UCSD-AML1 (cell line): ENCODE measurements at regions not wholly inside any gene's neighbourhood (a gene's known extent, or its start where the extent isn't known, plus 50 kb on each side); places are given as distances from the start of the nearest gene placed in this dataset.

Experiments used
- DNase-seq: peaks from one replicate; lab custom pipeline; 2025; ENCODE audit not compliant: unreplicated experiment; lab: John Stamatoyannopoulos, UW

DNA sequence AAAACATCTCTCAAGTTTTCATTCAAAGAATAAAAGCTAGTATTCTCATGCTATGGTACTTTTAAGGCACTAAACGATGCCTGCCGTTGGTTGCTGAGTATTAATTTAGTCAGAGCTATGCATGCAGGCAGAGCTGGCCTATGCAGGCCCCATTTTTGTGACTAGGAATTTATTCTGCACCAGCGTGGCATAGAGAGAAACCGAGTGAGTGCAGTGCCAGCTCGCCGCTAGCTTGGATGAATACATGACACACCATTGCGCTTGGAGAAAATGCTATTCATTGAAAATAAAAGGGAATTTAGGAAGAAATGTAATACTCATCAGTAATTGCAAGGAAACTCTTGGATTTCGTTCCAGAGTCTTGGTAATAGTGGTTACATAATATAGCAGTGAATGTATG lies 231.6 kb upstream of the RBFOX1 start:
- DNase-seq, result no peak

DNA sequence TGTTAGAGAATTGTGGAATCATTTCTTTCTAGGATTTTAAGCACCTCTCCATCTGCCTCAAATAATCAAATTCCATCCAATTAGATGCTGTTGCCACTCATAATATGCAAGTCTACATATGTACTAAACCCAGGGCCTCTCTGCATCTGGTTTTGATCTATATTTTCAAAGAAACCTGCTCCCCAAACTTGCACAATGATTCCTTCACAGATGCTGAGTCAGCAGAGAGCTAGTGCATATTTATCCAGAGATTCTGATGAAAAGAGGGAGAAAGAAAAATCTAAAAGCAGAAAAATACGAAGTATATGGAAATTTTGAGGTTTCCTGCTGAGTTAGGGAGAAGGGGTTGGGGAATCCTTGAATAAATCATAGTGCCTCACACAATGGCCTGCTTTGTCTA lies 235.1 kb upstream of the RBFOX1 start:
- DNase-seq, result no peak

DNA sequence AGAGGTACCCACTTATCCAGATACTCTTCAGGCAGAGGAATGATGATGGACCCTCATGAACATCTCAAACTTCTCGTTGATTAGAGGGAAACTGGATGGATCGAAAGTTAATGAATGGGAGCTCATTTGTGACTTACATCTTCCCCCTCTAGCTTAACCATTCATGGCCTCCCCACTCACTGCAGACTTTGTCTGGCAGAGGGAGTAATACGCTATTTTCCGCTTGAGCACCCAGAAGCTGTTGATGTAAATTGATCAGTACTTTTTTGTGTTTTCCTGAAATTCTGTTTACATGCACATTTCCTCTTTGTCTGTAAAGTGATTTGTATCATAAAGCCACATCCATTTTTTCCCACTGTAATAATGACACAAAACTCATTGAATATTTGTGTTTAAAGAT lies 239.1 kb upstream of the RBFOX1 start:
- no peak for DNase-seq

DNA sequence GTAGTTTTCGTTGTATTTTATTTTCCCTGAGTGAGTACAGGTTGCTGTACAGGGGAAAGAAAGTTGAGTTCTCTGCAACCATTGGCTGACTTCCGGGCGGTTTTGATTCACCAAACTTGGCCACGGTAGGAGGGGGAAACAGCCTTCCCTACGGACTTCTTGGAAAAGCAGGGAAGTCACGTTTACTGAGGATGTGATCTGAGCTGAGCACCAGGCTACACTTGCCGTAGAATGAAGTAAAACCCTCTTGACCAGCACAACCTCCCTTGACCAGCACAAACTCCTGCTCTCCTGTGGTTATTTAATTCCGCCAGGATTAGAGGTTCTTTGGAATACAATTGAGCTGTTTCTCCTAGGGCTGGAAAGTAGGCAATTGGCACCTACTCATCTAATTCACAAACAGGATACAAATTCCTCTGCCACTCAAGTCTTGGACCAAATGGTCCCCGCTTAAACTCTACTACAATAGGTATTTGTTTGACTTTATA lies 242.0 kb upstream of the RBFOX1 start:
- DNase-seq, result no peak

DNA sequence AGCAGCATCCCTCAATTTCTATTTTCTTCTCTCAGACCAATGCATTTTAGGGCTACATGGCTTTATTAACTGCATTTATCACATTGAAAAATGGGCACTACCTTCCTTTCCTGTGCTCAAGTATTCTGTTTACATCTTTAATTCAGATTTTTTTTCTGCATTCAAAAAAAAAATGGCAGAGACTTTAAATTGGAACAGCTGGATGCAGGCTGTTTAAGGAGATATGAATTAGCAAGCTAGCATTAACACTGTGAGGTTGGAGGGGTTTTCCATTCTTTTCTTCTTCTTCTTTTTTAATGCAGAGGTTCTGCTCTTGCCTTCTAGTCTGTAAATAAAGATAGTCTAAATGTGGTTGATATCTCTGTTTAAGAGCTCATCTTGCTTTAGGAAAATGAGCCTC lies 242.9 kb upstream of the RBFOX1 start:
- no peak for DNase-seq

DNA sequence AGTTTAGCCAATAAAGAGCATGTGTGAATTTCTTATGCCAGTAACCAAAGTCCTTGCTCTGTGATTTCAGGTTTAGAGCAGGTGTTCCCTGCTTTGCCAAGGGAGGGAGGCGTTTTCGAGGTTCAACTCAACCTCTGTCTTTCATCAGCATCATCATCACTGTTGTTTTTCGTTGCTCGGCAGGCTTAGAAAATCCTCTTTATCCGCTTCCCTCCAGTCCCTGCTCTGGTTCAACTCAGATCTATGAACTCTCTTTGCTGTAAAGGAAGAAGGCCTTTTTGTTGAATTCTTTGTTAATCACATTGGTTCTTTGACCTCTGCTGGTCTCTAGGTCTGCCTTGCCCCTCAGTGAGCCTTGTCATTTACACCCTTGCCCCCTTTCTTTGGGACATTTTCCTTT lies 243.9 kb upstream of the RBFOX1 start:
- DNase-seq, result no peak

DNA sequence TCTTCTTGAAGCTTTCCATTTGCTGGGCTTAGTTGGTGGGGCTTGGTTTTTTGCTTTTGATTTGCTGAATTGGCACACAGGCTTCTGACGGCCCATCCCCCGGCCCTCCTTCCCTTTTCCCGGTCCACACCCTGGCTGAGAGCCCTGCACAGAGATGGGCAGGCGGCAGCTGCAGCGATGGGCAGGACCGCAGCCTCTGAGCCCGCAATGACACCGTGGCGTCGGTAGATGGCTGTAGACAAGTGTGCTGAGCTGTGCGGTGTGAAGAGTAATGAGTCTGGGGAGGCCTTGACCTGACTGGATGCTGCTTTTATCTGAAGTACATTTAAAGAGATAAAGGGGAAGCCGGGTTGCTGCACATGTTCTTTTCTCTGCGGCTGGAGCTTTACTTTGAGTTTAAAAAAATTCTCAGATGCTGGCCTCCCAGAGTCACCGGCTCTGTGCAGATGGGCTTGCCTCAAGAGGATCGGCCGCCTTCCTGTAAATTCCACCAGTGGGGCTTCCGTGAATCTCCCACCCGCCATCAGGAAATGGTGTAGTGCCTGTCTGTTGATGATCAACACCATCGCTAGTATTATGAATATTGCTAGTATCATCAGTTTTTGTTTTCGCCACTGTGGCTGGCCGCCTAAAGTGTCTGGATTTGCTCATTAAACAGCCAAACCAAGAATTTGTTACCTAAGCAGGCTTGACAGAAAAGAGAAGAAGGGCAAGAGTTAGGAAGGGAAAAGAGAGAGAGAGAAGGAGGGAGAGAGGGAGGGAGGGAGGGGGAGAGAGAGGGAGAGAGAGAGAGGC lies 245.6 kb upstream of the RBFOX1 start:
- DNase-seq, result peak; percentile 16

DNA sequence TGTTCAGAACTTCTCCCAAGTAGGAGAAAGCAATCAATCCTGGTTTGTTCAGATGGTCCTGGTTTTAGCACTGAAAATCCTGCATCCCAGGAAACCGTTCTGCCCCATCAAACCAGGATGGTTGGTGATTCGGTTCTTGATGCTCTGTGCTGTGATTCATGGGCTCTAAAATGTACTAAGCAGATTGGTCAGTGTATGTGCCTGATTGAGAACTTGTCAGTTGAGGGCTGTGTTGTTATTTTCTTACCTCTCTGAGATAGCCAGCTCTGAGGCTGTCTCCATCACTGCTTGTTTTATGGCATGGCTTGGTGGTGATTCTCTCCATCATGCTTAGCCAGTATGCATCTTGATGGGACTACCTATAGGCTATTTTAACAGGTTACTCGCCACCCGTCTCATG lies 246.9 kb upstream of the RBFOX1 start:
- no peak for DNase-seq

DNA sequence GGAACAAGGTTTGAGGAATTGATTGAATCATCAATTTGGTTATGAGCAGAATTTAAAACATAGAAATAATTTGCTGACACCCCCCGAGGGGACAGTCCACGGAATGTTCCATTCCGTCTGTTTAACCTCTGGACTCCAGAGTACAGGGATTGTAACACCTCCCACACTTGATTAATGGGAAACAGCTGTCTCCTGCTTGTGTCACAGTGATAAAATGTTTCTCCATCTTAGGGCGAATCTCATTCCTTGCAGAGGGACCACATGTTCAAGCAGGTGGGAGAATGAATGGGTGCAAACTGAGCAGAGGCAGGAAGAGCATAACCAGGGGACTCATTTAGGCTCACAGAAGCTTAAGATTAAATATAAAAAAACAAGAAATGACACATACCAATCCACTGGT lies 249.5 kb upstream of the RBFOX1 start:
- DNase-seq, result no peak

DNA sequence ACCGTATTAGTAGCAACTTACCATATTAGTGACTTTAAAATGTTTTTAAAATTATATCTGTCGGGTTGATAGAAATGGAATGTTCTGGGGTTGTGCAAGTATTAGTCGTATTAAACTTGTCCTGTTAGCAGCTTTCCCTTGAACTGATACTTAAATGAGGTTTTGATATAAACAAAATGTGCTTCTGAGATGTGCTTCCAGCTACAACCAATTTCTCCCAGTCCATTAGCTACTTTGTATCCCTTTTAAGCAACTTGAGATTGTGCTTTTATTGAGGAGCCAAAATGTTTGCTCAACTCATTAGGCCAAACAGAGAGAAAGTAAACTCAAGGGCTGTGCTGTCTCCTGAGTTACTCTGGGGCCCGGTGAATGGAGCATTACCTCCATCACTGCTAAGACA lies 255.0 kb upstream of the RBFOX1 start:
- no peak for DNase-seq

DNA sequence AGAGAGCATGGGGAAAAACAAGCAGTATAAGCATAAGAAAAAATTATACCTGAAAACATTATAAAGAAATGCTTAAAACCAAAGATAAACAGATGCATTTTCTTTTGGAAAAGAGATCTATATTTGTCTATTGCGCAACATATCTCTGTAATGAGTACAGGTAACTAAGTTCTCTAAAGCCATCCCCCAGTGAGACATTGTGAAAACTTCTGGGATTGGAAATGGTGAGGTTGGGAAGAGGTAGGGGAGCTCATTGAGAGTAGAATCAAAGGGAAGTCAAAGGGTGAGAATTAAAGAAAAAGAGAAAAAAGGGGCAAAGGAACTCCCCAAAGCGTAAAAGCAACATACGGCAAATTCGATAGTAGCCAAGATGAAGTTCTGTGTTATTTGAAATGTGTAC lies 257.9 kb upstream of the RBFOX1 start:
- no peak for DNase-seq

DNA sequence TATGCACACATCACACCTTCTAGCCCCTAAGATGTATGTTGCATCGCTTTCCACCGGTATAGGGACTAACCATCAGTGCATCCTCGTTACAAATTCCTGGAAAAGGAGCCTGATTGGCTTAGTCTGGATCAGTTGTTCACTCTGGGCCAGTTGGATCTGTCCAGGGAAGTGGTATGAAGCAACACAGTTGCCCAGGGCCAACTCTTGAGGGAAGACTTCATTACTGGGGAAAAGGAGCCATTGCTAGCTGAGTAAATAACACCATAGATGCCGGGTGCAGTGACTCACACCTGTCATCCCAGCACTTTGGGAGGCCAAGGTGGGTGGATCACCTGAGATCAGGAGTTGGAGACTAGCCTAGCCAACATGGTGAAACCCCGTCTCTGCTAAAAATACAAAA lies 275.2 kb upstream of the RBFOX1 start:
- no peak for DNase-seq

DNA sequence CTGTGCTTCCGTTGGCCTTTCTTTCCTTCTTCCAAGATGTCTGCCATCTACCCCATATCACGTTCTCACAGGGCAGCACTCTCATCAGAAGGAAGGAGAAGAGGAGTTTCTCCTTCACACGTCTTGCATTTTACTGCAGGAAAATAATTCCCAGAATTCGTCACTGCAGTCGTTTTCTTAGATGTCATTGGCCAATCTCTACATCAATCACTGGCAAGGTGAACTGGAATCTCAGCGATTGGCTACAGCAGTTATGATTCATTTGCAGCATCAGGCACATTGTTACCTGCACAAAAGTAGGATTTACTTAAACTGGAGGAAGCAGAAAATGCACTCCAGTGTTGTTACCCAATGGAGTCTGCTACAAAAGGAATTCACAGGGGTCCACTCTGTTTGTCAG lies 277.2 kb upstream of the RBFOX1 start:
- no peak for DNase-seq

DNA sequence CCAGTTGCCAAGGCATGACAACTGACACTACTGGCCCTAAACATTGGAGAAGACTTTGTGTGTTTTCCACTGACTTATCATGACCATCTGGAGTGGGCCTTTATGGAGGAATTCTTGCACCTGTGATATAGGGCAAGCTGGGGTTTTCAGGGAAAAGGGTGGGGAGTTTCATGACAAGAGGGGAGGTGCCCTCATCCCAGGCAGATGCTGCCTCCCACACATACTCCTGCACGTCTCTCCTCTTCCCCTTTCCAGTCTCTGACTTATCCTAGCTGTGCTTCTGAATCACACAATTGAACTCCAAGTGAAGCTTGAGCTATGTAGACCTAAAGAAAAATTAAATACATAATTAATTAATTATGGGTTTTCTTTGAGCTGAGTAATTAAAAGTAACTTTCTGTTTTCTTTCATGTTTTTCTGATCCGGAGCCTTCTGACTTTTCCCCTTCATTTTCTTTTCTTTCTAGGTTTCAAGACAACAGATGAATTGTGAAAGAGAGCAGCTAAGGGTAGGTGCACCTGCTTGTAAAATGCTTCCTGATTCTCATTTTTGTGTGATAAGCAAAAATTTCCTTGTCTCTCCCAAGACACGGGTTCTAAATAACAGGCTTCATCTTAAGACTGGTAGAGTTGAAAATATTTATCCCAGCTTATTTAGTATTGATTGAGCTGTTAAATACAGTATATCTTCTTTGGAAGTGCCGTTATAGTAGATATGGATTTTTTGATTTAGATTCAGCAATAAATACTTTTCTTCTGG lies 280.9 kb upstream of the RBFOX1 start:
- DNase-seq, result no peak

DNA sequence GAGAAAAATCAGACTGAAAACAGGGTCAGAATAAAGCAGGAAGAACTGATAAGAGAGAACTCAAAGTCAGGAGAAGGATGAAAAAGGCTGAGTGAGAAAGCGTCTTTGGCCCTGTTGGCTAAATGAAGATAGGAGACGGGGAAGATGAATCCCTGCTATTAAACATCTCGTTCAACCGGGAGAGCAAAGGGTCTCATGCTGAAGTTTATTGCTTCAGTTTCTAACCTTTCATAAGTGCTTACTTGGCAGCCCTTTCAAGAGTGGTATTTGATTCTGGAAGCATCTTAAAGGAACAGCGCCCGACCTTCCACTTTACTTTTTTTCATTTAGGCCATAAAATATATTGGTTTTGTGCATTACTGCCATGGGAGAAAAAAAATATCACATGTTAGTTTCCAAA lies 288.3 kb upstream of the RBFOX1 start:
- DNase-seq, result no peak

DNA sequence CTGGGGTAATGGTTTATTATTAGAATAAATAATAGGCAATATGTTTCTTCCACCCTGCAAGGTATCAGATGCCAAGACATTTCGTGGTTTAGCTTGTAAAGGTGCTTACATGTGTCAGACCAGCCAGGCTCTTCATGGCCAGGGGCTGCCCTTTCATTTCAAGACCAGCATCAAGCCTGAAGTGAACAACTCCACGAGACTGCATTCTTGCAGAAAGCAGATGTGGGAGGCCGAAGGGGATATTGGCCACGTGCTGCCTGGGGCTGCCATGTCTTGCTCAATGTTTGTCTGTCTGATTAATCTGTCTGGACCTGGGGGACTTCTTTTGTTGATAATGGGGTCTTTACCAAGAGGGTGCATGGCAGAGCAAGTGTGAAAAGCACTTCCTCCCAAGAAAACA lies 294.2 kb upstream of the RBFOX1 start:
- no peak for DNase-seq

DNA sequence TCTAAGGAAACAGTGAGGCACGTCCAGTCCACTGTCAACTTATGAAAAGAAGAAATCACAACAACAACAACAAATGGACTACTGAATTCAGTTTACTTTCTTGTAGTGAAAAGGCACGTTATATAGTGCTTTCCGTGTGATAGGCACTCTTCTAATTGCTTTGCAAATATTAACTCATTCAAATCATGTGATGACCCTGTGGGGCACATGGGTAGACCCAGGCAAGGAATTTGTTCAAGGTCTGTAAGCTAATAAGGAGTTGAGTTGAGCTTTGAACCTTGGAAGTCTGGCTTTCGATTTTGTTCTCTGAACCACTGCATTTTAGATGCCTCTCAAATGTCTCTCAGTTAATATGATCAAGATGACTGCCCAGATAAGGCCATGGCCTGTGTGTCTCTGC lies 295.1 kb upstream of the RBFOX1 start:
- no peak for DNase-seq

DNA sequence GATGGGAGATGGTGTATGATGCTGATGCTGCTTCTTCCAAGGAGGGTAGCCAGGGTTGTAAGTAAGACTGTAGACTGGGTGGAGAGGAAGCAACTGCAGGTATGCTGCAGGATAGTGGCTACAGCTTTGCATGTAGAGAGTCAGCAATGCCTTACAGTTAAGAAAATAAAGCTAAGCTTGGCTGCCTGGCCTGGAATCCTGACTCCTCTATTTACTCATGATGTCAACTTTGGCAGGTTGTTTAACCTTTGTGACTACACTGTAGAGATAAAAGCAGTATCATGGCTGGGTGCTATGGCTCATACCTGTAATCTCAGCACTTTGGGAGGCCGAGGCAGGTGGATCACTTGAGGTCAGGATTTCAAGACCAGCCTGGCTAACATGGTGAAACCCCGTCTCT lies 301.6 kb upstream of the RBFOX1 start:
- DNase-seq, result no peak

DNA sequence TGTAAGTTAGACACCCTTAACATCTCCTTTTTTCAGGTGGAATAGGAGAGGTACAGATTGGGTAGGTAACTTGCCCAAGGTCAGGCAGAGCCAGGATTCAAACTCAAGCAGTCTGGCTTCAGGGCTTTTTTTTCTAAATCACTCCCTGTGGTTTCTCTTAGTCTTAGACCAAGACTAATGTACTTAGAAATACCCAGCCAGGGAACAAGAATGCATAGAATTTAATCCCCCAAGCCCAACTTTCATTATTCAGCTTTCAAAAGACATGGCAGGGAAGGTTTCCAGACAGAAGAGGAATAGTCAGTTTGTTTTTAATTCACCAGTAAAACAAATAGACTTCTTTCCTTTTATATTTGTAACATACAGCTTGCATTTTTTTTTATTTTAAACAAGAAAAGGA lies 305.2 kb upstream of the RBFOX1 start:
- no peak for DNase-seq

DNA sequence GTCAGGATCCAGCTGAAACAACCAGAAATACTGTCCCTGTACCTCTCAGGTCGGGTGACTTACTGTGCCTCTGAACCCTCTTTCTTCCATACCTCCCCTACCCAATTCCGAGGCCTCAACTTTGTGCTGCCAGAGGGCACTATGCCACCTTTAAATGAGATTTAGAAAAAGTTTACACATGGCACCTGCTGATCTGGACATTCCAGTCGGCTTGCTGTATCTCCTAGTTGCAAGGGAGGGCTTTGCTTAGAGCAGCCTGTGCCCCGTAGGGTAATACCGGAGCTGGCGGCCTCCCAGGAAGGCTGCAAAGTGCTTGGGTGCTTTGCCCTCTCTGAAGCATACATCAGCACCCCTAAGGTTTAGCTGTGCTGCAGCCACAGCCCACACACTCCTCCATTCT lies 306.0 kb upstream of the RBFOX1 start:
- DNase-seq, result no peak

DNA sequence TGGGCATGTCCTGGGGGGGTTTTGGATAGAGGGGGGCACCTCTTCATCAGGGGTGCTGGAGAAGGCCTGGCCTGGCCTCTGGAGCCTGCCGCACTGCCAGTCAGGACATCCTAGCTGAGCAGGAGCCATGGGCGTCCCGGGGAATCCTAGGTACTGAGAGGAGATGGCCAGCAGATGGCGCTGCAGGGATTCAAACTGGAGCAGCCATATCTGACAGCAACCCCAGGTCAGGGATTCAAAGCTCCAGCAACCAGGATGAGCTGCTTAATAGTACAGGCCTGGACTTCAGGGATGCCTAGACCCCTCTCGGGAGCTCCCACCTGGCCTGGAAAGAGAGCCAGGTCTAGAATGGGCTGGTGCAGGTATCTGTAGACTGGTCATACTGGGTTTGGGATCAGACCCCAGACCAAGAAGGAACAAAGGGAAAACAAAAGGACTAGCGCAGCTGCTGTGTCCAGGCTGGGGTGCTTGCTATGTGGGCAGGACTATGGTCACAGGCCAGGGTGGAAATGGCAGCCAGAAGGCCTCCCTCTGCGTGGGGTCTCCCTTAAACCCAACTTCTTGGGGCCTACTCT lies 306.9 kb upstream of the RBFOX1 start:
- DNase-seq, result peak; percentile 70

DNA sequence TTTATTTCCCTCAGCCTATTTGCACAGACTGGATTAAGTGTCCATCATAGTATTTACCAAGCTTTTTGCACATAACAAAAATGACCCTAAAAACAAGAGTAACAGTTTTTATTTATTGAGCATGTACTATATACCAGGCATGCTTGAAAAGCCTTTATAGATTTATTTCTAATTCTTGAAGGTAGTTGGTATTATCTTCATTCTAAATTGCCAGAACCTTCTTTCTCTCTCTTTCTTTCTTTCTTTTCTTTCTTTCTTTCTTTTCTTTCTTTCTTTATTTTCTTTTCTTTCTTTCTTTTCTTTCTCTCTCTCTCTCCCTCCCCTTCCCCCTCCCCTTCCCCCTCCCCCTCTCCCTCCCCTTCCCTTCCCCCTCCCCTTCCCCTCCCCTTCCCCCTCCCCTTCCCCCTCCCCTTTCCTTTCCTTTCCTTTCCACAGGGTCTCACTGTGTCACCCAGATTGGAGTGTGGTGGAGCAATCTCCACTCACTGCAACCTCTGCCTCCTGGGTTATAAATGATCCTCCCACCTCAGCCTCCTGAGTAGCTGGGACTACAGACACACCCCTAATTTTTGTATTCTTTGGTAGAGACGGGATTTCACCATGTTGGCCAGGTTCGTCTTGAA lies 310.9 kb upstream of the RBFOX1 start:
- no peak for DNase-seq
